ENCODE measurements at regions not wholly inside any gene's neighbourhood (a gene's known extent, or its start where the extent isn't known, plus 50 kb on each side); places are given as distances from the start of the nearest gene placed in this dataset.

DNA sequence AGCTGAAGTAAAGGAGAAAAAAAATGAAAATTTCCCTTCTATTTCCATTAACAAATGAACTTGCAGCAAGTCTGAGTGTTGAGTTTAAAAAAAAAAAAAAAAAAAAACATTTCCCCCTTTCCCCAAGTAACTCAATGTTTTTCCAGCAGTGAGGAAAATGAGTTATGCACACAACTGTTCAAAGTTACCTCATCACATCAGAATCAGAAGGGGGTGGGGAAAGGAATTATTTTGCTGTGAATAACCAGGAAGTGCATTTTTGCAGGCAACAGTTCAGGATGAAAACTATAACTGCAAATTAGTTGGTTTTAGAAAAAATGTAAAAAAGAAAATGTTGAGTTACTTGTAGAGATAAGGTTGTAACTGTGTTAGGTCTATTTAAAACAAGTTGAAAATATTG, 568.9 kb upstream of the CITED2 start:
- Histone ChIP-seq H3K36me3 (ENCODE audit: insufficient read depth, low read length) (no peaks in the 10 kb centered on the region), H3K79me2 (replicated peaks; ENCODE audit: insufficient read depth, low read length) (no peaks in the 10 kb centered on the region), H3K9ac (ENCODE audit: low read length) (no peak overlapping the region), H4K20me1 (ENCODE audit: insufficient read depth) (no peaks in the 10 kb centered on the region), H3F3A (ENCODE audit: insufficient read depth, low read length, poor library complexity, severe bottlenecking) (no peaks in the 10 kb centered on the region), H3K4me3 (ENCODE audit: low read length) (no peak overlapping the region), H3K9me2 (ENCODE audit: insufficient read depth, low read length) (no peaks in the 10 kb centered on the region), H3K9me3 (ENCODE audit: low read length) (no peaks in the 10 kb centered on the region), H3K27me3 (ENCODE audit: insufficient read depth, low read depth, low read length) (no peaks in the 10 kb centered on the region), H2AFZ (ENCODE audit: low read depth, low read length) (no peak overlapping the region), H3K4me2 (ENCODE audit: low read length) (no peak overlapping the region), H3K27ac (ENCODE audit: low read length) (no peak overlapping the region)
- TF ChIP-seq, protein P1, sequence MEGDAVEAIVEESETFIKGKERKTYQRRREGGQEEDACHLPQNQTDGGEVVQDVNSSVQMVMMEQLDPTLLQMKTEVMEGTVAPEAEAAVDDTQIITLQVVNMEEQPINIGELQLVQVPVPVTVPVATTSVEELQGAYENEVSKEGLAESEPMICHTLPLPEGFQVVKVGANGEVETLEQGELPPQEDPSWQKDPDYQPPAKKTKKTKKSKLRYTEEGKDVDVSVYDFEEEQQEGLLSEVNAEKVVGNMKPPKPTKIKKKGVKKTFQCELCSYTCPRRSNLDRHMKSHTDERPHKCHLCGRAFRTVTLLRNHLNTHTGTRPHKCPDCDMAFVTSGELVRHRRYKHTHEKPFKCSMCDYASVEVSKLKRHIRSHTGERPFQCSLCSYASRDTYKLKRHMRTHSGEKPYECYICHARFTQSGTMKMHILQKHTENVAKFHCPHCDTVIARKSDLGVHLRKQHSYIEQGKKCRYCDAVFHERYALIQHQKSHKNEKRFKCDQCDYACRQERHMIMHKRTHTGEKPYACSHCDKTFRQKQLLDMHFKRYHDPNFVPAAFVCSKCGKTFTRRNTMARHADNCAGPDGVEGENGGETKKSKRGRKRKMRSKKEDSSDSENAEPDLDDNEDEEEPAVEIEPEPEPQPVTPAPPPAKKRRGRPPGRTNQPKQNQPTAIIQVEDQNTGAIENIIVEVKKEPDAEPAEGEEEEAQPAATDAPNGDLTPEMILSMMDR (IDR thresholded peaks at IDR 0.05; ENCODE audit: poor library complexity, severe bottlenecking): no peak
- no peak for TF ChIP-seq MXI1 (conservative IDR thresholded peaks at IDR 0.05; ENCODE audit: poor library complexity, severe bottlenecking)
- no peak for TF ChIP-seq POLR2AphosphoS5 (IDR thresholded peaks at IDR 0.05)
- no peak for TF ChIP-seq RAD21 (conservative IDR thresholded peaks at IDR 0.05)
- TF ChIP-seq, protein P2, sequence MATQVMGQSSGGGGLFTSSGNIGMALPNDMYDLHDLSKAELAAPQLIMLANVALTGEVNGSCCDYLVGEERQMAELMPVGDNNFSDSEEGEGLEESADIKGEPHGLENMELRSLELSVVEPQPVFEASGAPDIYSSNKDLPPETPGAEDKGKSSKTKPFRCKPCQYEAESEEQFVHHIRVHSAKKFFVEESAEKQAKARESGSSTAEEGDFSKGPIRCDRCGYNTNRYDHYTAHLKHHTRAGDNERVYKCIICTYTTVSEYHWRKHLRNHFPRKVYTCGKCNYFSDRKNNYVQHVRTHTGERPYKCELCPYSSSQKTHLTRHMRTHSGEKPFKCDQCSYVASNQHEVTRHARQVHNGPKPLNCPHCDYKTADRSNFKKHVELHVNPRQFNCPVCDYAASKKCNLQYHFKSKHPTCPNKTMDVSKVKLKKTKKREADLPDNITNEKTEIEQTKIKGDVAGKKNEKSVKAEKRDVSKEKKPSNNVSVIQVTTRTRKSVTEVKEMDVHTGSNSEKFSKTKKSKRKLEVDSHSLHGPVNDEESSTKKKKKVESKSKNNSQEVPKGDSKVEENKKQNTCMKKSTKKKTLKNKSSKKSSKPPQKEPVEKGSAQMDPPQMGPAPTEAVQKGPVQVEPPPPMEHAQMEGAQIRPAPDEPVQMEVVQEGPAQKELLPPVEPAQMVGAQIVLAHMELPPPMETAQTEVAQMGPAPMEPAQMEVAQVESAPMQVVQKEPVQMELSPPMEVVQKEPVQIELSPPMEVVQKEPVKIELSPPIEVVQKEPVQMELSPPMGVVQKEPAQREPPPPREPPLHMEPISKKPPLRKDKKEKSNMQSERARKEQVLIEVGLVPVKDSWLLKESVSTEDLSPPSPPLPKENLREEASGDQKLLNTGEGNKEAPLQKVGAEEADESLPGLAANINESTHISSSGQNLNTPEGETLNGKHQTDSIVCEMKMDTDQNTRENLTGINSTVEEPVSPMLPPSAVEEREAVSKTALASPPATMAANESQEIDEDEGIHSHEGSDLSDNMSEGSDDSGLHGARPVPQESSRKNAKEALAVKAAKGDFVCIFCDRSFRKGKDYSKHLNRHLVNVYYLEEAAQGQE (IDR thresholded peaks at IDR 0.05; ENCODE audit: borderline replicate concordance): no peak
- TF ChIP-seq TAF1 (IDR thresholded peaks at IDR 0.05; ENCODE audit: low read depth): no peak
- no peak for TF ChIP-seq SMC3 (conservative IDR thresholded peaks at IDR 0.05; ENCODE audit: poor library complexity)

DNA sequence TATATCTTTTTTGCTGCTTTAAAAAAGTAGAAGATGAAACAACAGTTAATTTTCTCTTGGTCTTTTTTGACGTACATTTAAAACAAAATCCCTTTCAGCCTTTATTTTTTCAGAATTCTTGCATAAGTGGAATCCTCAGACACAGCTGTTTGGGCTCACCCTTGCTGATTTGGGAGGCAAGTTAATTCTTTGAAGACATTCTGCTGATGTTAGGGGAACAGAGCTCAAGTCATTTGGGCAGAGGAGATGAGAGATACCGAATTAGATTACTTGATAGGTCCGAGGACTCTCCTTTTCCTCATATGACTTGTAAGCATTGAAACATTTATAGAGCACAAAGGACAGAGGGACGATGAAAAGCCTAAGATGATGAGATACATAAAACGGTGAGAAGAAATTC, 567.9 kb upstream of the CITED2 start:
- no peak overlapping the region for H3K4me2 ChIP-seq (ENCODE audit: low read length)
- H3F3A ChIP-seq (ENCODE audit: insufficient read depth, low read length, poor library complexity, severe bottlenecking): no peaks in the 10 kb centered on the region
- H3K9ac ChIP-seq (ENCODE audit: low read length): no peak overlapping the region
- H3K9me2 ChIP-seq (ENCODE audit: insufficient read depth, low read length): no peaks in the 10 kb centered on the region
- H3K27ac ChIP-seq (ENCODE audit: low read length): no peak overlapping the region
- no peak overlapping the region for H3K4me3 ChIP-seq (ENCODE audit: low read length)
- no peaks in the 10 kb centered on the region for H3K9me3 ChIP-seq (ENCODE audit: low read length)
- no peaks in the 10 kb centered on the region for H3K79me2 ChIP-seq (replicated peaks; ENCODE audit: insufficient read depth, low read length)
- no peak for TF ChIP-seq MXI1 (conservative IDR thresholded peaks at IDR 0.05; ENCODE audit: poor library complexity, severe bottlenecking)
- no peak overlapping the region for H2AFZ ChIP-seq (ENCODE audit: low read depth, low read length)
- no peaks in the 10 kb centered on the region for H3K27me3 ChIP-seq (ENCODE audit: insufficient read depth, low read depth, low read length)
- H3K36me3 ChIP-seq (ENCODE audit: insufficient read depth, low read length): no peaks in the 10 kb centered on the region
- no peaks in the 10 kb centered on the region for H4K20me1 ChIP-seq (ENCODE audit: insufficient read depth)

DNA sequence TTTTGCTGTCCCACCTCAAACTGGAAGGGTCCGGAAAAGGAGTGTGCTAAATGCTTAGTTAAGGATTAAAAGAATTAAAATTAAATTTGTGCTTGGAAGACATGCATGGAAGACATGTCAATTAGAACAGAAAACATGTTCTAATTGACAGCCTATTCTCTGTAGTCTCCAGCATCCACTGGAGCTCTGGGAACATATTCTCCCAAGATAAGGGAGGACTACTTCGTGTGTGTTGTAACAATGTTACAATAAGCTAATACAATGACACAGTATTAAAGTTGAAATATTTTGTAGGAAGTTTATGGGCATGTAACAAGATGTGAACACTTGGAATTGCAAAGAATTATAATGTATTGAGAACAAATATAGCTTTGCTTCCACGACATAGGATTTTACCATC, 567.4 kb upstream of the CITED2 start:
- Histone ChIP-seq H2AFZ (ENCODE audit: low read depth, low read length) (no peak overlapping the region), H3K27ac (ENCODE audit: low read length) (no peak overlapping the region), H3F3A (ENCODE audit: insufficient read depth, low read length, poor library complexity, severe bottlenecking) (no peaks in the 10 kb centered on the region), H3K79me2 (replicated peaks; ENCODE audit: insufficient read depth, low read length) (no peaks in the 10 kb centered on the region), H3K9ac (ENCODE audit: low read length) (no peak overlapping the region), H3K9me2 (ENCODE audit: insufficient read depth, low read length) (no peaks in the 10 kb centered on the region), H3K9me3 (ENCODE audit: low read length) (no peaks in the 10 kb centered on the region), H4K20me1 (ENCODE audit: insufficient read depth) (no peaks in the 10 kb centered on the region), H3K36me3 (ENCODE audit: insufficient read depth, low read length) (no peaks in the 10 kb centered on the region), H3K4me2 (ENCODE audit: low read length) (no peak overlapping the region), H3K27me3 (ENCODE audit: insufficient read depth, low read depth, low read length) (no peaks in the 10 kb centered on the region), H3K4me3 (ENCODE audit: low read length) (no peak overlapping the region)
- TF ChIP-seq POLR2AphosphoS5 (IDR thresholded peaks at IDR 0.05) (no peak), EZH2 (IDR thresholded peaks at IDR 0.05; ENCODE audit: borderline replicate concordance, insufficient read depth, low read length, poor library complexity, severe bottlenecking) (no peak), RAD21 (conservative IDR thresholded peaks at IDR 0.05) (no peak)
- TF ChIP-seq, protein P2 (IDR thresholded peaks at IDR 0.05; ENCODE audit: borderline replicate concordance): no peak

All from neural cell (in vitro differentiated cells).